Neural crest cell (in vitro differentiated cells): ENCODE measurements at regions not wholly inside any gene's neighbourhood (a gene's known extent, or its start where the extent isn't known, plus 50 kb on each side); places are given as distances from the start of the nearest gene placed in this dataset.

Experiments
- DNase-seq: peaks from one replicate; pipeline ENCODE4 v3.0.0; 2021; ENCODE audit warnings: low read depth, mixed read lengths, low spot score
- H3K27ac Mint-ChIP-seq: one replicate; pipeline ENCODE4 v1.8.0; 2021; ENCODE audit warnings: mild to moderate bottlenecking, mixed read lengths; ENCODE audit not compliant: unreplicated experiment
- H3K27me3 Mint-ChIP-seq: 2 replicates; pipeline ENCODE4 v1.8.0; 2021; ENCODE audit warnings: low read depth, mild to moderate bottlenecking, mixed read lengths
- H3K36me3 Mint-ChIP-seq: 2 replicates; pipeline ENCODE4 v1.8.0; 2021; ENCODE audit warnings: low read depth, mild to moderate bottlenecking, mixed read lengths
- H3K4me1 Mint-ChIP-seq: 2 replicates; pipeline ENCODE4 v1.8.0; 2021; ENCODE audit warnings: mixed read lengths
- H3K4me3 Mint-ChIP-seq: one replicate; pipeline ENCODE4 v1.8.0; 2021; ENCODE audit warnings: mild to moderate bottlenecking, mixed read lengths
- H3K9me3 Mint-ChIP-seq: 2 replicates; pipeline ENCODE4 v1.8.0; 2021; ENCODE audit warnings: mixed read lengths
- CTCF ChIP-seq: fragments of 200-600 bp; sonication (generic); conservative IDR thresholded peaks from 2 replicates; pipeline ENCODE4 v1.5.0; 2021; ENCODE audit warnings: antibody characterized with exemption, mild to moderate bottlenecking

- no peak for DNase-seq
- Mint-ChIP-seq H3K27me3 (peaks cover 20% of the 10 kb centered on the region), H3K36me3 (no peaks in the 10 kb centered on the region), H3K9me3 (peaks cover 4% of the 10 kb centered on the region), H3K4me1 (no peaks in the 10 kb centered on the region), H3K27ac (no peak overlapping the region), H3K4me3 (no peak overlapping the region)
- no peak for TF ChIP-seq CTCF
Measured at GRCh38 chr20:24393903-24394302, 75.5 kb upstream of the SYNDIG1 start.

- no peak overlapping the region for H3K4me3 Mint-ChIP-seq
- no peak for DNase-seq
- no peak overlapping the region for H3K27ac Mint-ChIP-seq
- no peaks in the 10 kb centered on the region for H3K36me3 Mint-ChIP-seq
- peaks cover 17% of the 10 kb centered on the region for H3K27me3 Mint-ChIP-seq
- H3K4me1 Mint-ChIP-seq: no peaks in the 10 kb centered on the region
- no peaks in the 10 kb centered on the region for H3K9me3 Mint-ChIP-seq
- TF ChIP-seq CTCF: no peak
Measured at GRCh38 chr20:24392612-24393011, 76.8 kb upstream of the SYNDIG1 start.

GRCh38 chr20:24389686-24390085 lies 79.7 kb upstream of the SYNDIG1 start:
- no peak for DNase-seq
- H3K9me3 Mint-ChIP-seq: no peaks in the 10 kb centered on the region
- no peak overlapping the region for H3K4me3 Mint-ChIP-seq
- no peak overlapping the region for H3K27ac Mint-ChIP-seq
- no peaks in the 10 kb centered on the region for H3K36me3 Mint-ChIP-seq
- TF ChIP-seq CTCF: no peak
- H3K4me1 Mint-ChIP-seq: peaks cover 16% of the 10 kb centered on the region
- peaks cover 13% of the 10 kb centered on the region for H3K27me3 Mint-ChIP-seq

- no peak for DNase-seq
- Mint-ChIP-seq H3K27ac (no peak overlapping the region), H3K9me3 (no peaks in the 10 kb centered on the region), H3K4me1 (peaks cover 24% of the 10 kb centered on the region), H3K36me3 (no peaks in the 10 kb centered on the region), H3K4me3 (no peak overlapping the region), H3K27me3 (peaks cover 8% of the 10 kb centered on the region)
- no peak for TF ChIP-seq CTCF
Measured at GRCh38 chr20:24388828-24389380, 80.5 kb upstream of the SYNDIG1 start.

DNA sequence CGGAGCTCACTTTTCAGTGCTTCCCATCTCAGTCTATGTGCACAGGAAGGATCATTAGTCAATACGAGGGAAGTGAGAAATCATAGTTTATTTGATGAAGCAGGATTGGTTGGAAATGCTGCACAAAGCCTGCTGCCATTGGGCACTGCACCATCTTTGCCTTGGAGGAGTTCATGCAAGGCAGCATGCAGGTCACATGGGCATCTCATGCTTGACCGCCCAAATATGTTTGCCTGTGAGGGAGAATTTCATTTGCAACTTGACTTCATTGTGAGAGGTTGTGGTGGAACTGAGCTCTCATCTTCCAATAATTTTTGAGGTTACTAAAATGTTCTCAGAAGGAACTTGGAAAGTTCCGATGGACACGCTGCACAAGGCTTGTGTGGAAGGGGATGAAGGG lies 83.9 kb upstream of the SYNDIG1 start:
- TF ChIP-seq CTCF: no peak
- no peaks in the 10 kb centered on the region for H3K36me3 Mint-ChIP-seq
- H3K9me3 Mint-ChIP-seq: no peaks in the 10 kb centered on the region
- H3K4me1 Mint-ChIP-seq: peaks cover 39% of the 10 kb centered on the region
- no peak overlapping the region for H3K4me3 Mint-ChIP-seq
- no peak for DNase-seq
- no peak overlapping the region for H3K27ac Mint-ChIP-seq
- H3K27me3 Mint-ChIP-seq: no peaks in the 10 kb centered on the region

DNA sequence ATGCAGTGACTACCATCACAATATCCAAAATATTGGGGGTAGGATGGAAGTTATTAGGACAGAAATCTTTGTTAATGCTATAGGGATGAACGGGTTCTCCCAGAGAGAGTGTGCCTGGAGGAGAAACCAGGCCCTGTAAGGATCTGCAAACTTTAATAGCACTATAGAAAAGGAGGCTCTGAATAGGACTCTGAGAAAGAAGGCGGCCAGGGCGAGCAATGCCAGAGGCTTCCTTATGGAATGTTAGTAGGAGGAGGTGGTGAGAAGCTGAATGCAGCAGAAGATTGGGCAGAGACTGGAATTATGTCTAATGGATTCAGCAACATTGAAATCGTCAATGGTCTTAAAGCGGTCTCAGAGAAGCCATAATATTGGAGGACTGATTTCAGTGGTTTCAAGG lies 84.6 kb upstream of the SYNDIG1 start:
- H3K27me3 Mint-ChIP-seq: no peaks in the 10 kb centered on the region
- no peak overlapping the region for H3K27ac Mint-ChIP-seq
- peaks cover 39% of the 10 kb centered on the region for H3K4me1 Mint-ChIP-seq
- H3K4me3 Mint-ChIP-seq: no peak overlapping the region
- H3K9me3 Mint-ChIP-seq: no peaks in the 10 kb centered on the region
- TF ChIP-seq CTCF: no peak
- DNase-seq: no peak
- H3K36me3 Mint-ChIP-seq: no peaks in the 10 kb centered on the region
